ENCODE measurements at regions not wholly inside any gene's neighbourhood (a gene's known extent, or its start where the extent isn't known, plus 50 kb on each side); places are given as distances from the start of the nearest gene placed in this dataset.

- Histone ChIP-seq H3K27me3 (peaks cover 2 to 10% of the 10 kb centered on the region in 2 donors), H3K27ac (no peak overlapping the region), H3K4me1 (no peaks in the 10 kb centered on the region), H3K4me3 (no peak overlapping the region), H3K36me3 (no peaks in the 10 kb centered on the region), H3K9me3 (no peaks in the 10 kb centered on the region)
- TF ChIP-seq, protein P1, sequence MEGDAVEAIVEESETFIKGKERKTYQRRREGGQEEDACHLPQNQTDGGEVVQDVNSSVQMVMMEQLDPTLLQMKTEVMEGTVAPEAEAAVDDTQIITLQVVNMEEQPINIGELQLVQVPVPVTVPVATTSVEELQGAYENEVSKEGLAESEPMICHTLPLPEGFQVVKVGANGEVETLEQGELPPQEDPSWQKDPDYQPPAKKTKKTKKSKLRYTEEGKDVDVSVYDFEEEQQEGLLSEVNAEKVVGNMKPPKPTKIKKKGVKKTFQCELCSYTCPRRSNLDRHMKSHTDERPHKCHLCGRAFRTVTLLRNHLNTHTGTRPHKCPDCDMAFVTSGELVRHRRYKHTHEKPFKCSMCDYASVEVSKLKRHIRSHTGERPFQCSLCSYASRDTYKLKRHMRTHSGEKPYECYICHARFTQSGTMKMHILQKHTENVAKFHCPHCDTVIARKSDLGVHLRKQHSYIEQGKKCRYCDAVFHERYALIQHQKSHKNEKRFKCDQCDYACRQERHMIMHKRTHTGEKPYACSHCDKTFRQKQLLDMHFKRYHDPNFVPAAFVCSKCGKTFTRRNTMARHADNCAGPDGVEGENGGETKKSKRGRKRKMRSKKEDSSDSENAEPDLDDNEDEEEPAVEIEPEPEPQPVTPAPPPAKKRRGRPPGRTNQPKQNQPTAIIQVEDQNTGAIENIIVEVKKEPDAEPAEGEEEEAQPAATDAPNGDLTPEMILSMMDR (IDR thresholded peaks at IDR 0.05), result no peak
- TF ChIP-seq POLR2A (IDR thresholded peaks at IDR 0.05), result no peak
- no peak for TF ChIP-seq POLR2AphosphoS5 (IDR thresholded peaks at IDR 0.05)
- no peak for DNase-seq (ENCODE audit: low spot score in 2 of 2)
- intact Hi-C loops (cut with DNase I; ENCODE audit: low total_unique reads), result no loop called here
Measured at GRCh38 chr10:22481687-22482539, 136.6 kb downstream of the SPAG6 start.

DNA sequence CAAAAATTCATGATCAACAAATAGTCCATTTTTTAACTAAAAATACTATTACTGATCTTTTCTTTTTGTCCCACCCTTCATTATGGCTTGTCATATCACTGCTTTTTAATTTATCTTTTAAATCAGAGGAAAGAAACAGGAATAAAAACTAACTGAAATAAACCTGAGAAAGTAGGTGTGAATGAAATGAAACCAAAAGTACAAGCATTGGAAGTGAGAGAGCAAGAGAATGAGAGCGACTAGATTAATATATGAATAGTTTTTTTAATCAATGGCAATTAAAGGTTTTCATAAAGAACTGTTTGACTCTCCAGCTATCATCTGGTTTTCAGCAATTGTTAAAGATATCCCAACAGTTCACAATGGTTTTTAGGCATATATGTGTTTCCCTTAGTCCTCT, 137.8 kb downstream of the SPAG6 start:
- Histone ChIP-seq H3K9me3 (no peaks in the 10 kb centered on the region), H3K4me1 (no peaks in the 10 kb centered on the region), H3K27me3 (no peaks in the 10 kb centered on the region), H3K36me3 (no peaks in the 10 kb centered on the region), H3K27ac (no peak overlapping the region), H3K4me3 (no peak overlapping the region)
- TF ChIP-seq, protein P1 (IDR thresholded peaks at IDR 0.05), result no peak
- no peak for TF ChIP-seq POLR2AphosphoS5 (IDR thresholded peaks at IDR 0.05)
- DNase-seq (ENCODE audit: low spot score in 2 of 2), result no peak
- intact Hi-C loops (cut with DNase I; ENCODE audit: low total_unique reads), result no loop called here

Measured in breast epithelium (tissue), 4 donors.